ENCODE measurements at regions not wholly inside any gene's neighbourhood (a gene's known extent, or its start where the extent isn't known, plus 50 kb on each side); places are given as distances from the start of the nearest gene placed in this dataset.

DNA sequence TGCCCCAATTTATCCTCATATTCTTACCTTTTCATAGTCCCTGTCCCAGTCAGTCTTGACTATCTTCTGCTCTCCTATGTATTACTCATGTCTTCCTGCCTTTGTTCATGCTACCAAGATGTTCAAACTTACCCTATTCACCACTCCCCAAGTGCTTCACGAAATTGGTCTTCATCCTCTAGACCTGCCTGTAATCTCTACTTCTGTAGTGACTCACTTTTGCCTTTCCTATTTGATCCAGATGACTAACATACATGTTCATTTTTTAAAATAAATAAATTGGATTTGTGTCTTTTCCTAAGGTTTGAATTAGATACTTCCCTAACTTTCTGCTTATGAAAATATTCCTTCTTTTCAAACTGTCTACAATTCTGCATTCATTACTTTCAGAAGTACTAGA, 107.7 kb upstream of the PPM1H start:
- Mint-ChIP-seq H3K27ac (no peak overlapping the region), H3K9me3 (no peaks in the 10 kb centered on the region), H3K4me3 (no peak overlapping the region), H3K36me3 (no peaks in the 10 kb centered on the region), H3K4me1 (no peaks in the 10 kb centered on the region), H3K27me3 (ENCODE audit: insufficient read depth, low read depth) (no peaks in the 10 kb centered on the region)
- no peak overlapping the region for H2AFZ ChIP-seq (replicated peaks)
- TF ChIP-seq EZH2 (IDR thresholded peaks at IDR 0.05) = no peak
- TF ChIP-seq, protein P1, sequence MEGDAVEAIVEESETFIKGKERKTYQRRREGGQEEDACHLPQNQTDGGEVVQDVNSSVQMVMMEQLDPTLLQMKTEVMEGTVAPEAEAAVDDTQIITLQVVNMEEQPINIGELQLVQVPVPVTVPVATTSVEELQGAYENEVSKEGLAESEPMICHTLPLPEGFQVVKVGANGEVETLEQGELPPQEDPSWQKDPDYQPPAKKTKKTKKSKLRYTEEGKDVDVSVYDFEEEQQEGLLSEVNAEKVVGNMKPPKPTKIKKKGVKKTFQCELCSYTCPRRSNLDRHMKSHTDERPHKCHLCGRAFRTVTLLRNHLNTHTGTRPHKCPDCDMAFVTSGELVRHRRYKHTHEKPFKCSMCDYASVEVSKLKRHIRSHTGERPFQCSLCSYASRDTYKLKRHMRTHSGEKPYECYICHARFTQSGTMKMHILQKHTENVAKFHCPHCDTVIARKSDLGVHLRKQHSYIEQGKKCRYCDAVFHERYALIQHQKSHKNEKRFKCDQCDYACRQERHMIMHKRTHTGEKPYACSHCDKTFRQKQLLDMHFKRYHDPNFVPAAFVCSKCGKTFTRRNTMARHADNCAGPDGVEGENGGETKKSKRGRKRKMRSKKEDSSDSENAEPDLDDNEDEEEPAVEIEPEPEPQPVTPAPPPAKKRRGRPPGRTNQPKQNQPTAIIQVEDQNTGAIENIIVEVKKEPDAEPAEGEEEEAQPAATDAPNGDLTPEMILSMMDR (IDR thresholded peaks at IDR 0.05) = no peak
- DNase-seq (ENCODE audit: low spot score) = no peak
- H3K4me2 ChIP-seq = no peak overlapping the region
- H3K4me1 ChIP-seq = no peaks in the 10 kb centered on the region
- H3K36me3 ChIP-seq = no peaks in the 10 kb centered on the region
- no peaks in the 10 kb centered on the region for H3K79me2 ChIP-seq (ENCODE audit: low read depth)
- no peaks in the 10 kb centered on the region for H3K27me3 ChIP-seq
- H3K9ac ChIP-seq = no peak overlapping the region
- H3K4me3 ChIP-seq = no peak overlapping the region
- no peak overlapping the region for H3K27ac ChIP-seq
- no peaks in the 10 kb centered on the region for H3K9me3 ChIP-seq (ENCODE audit: low read depth)
- H4K20me1 ChIP-seq (ENCODE audit: low read depth) = no peaks in the 10 kb centered on the region
- H3F3A ChIP-seq (ENCODE audit: low read depth) = no peaks in the 10 kb centered on the region

DNA sequence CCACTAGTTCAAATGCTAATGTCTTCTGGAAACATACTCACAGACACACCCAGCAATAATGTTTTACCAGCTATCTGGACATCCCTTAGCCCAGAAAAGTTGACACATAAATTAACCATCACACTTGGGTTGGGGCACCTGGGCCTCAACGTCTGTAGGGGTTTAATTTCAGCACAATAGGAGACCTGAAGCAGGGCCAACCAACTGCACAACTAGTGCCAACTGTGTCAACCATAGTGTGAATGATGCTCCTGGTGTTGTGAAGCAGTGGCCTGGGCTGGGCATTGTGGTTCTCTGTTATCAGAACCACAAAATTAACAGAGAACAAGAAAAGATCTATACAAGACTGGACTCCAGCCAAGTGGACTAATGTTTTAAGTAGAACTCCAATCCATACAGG, 106.7 kb upstream of the PPM1H start:
- Histone ChIP-seq H3K9me3 (ENCODE audit: low read depth) (no peaks in the 10 kb centered on the region), H3F3A (ENCODE audit: low read depth) (no peaks in the 10 kb centered on the region), H3K4me3 (no peak overlapping the region), H3K4me1 (no peaks in the 10 kb centered on the region), H3K79me2 (ENCODE audit: low read depth) (no peaks in the 10 kb centered on the region), H3K36me3 (no peaks in the 10 kb centered on the region), H2AFZ (replicated peaks) (no peak overlapping the region), H4K20me1 (ENCODE audit: low read depth) (no peaks in the 10 kb centered on the region), H3K4me2 (no peak overlapping the region), H3K27me3 (no peaks in the 10 kb centered on the region), H3K27ac (no peak overlapping the region), H3K9ac (no peak overlapping the region)
- TF ChIP-seq EZH2phosphoT487 (IDR thresholded peaks at IDR 0.05) (no peak), EZH2 (IDR thresholded peaks at IDR 0.05) (no peak)
- TF ChIP-seq, protein P1 (IDR thresholded peaks at IDR 0.05) = no peak
- Mint-ChIP-seq H3K4me1 (peaks cover 4% of the 10 kb centered on the region), H3K27ac (no peak overlapping the region), H3K4me3 (no peak overlapping the region), H3K27me3 (ENCODE audit: insufficient read depth, low read depth) (peaks cover 2% of the 10 kb centered on the region), H3K9me3 (no peaks in the 10 kb centered on the region), H3K36me3 (no peaks in the 10 kb centered on the region)
- DNase-seq (ENCODE audit: low spot score) = no peak

DNA sequence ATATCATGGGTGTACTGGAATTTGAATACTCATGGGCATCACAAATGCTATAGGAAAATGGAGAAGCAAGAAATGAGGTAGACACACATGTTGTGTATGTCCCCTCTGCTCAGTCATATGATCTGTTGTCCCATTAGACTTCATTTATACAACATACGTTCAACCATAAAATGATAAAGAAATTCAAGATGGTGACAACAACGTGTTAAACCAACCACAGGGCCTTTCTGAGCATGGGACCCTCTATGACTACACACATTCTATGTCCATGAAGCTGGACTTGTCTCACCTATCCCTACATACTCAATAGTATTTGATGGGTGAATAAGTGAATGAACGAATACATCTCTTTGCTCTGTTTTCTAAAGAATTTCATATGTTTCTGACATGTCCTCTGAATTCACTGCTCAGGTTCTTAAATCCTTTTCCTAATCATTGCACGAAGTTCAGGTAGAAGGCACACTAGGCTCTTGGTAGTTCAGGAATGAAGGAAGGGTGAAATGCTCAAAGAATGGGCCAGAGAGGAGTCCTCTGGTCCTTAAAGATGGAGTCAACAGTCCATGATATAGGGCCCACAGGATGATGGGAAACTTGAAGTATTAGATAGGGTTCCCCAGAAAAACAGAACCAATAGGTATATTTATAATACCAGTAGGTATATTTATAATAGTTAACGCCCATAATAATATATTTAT, 105.7 kb upstream of the PPM1H start:
- Mint-ChIP-seq H3K27me3 (ENCODE audit: insufficient read depth, low read depth) (peaks cover 2% of the 10 kb centered on the region), H3K4me3 (no peak overlapping the region), H3K9me3 (no peaks in the 10 kb centered on the region), H3K4me1 (peaks cover 4% of the 10 kb centered on the region), H3K36me3 (no peaks in the 10 kb centered on the region), H3K27ac (no peak overlapping the region)
- H3K79me2 ChIP-seq (ENCODE audit: low read depth) = no peaks in the 10 kb centered on the region
- H3F3A ChIP-seq (ENCODE audit: low read depth) = no peaks in the 10 kb centered on the region
- H3K4me3 ChIP-seq = no peak overlapping the region
- no peaks in the 10 kb centered on the region for H3K36me3 ChIP-seq
- no peak overlapping the region for H3K9ac ChIP-seq
- H2AFZ ChIP-seq (replicated peaks) = no peak overlapping the region
- no peaks in the 10 kb centered on the region for H4K20me1 ChIP-seq (ENCODE audit: low read depth)
- DNase-seq (ENCODE audit: low spot score) = no peak
- H3K4me2 ChIP-seq = no peak overlapping the region
- H3K4me1 ChIP-seq = no peaks in the 10 kb centered on the region
- no peaks in the 10 kb centered on the region for H3K9me3 ChIP-seq (ENCODE audit: low read depth)
- no peak overlapping the region for H3K27ac ChIP-seq
- H3K27me3 ChIP-seq = no peaks in the 10 kb centered on the region
- no peak for TF ChIP-seq EZH2phosphoT487 (IDR thresholded peaks at IDR 0.05)
- no peak for TF ChIP-seq EZH2 (IDR thresholded peaks at IDR 0.05)
- TF ChIP-seq, protein P1 (IDR thresholded peaks at IDR 0.05) = no peak
